Keratinocyte (primary cell): ENCODE measurements at regions not wholly inside any gene's neighbourhood (a gene's known extent, or its start where the extent isn't known, plus 50 kb on each side); places are given as distances from the start of the nearest gene placed in this dataset.

Source experiments
- DNase-seq: peaks from one replicate; pipeline ENCODE4 v3.0.0-alpha.2; 2011; ENCODE audit warnings: low read depth, missing footprints, low spot score
- FAIRE-seq: peaks from 2 replicates; lab custom pipeline; 2011; peaks lifted over from hg19 to GRCh38; lab: Jason Lieb, UNC
- H2AFZ ChIP-seq: 2 replicates; pipeline ENCODE4 v1.6.0; 2012; ENCODE audit warnings: low read length, control low read depth, inconsistent platforms; ENCODE audit not compliant: control insufficient read depth
- H3K27ac ChIP-seq: 2 replicates; pipeline ENCODE4 v1.5.1; 2011; ENCODE audit warnings: low read length; ENCODE audit not compliant: control insufficient read depth, insufficient read depth
- H3K27me3 ChIP-seq: 3 replicates; pipeline ENCODE4 v1.6.0; 2011; ENCODE audit warnings: low read length; ENCODE audit not compliant: control insufficient read depth, insufficient read depth; ENCODE audit errors: extremely low read depth
- H3K36me3 ChIP-seq, 2 experiments: 2 replicates in 1 of 2; 3 replicates in 1 of 2; pipeline ENCODE4 v1.5.1; 2011; ENCODE audit warnings: low read length in 2 of 2, mild to moderate bottlenecking in 1 of 2; ENCODE audit not compliant: control insufficient read depth in 2 of 2, insufficient read depth in 2 of 2; ENCODE audit errors: extremely low read depth in 1 of 2
- H3K4me1 ChIP-seq: 3 replicates; pipeline ENCODE4 v1.5.1; 2011; ENCODE audit warnings: low read length; ENCODE audit not compliant: control insufficient read depth, insufficient read depth; ENCODE audit errors: extremely low read depth
- H3K4me2 ChIP-seq: 3 replicates; pipeline ENCODE4 v1.6.0; 2011; ENCODE audit warnings: low read depth, low read length; ENCODE audit not compliant: control insufficient read depth, insufficient read depth; ENCODE audit errors: extremely low read depth
- H3K4me3 ChIP-seq, 3 experiments: fragments of 200-600 bp in 1 of 3; sonication (generic) in 1 of 3; 2 replicates in 2 of 3; 3 replicates in 1 of 3; pipeline ENCODE4 v1.5.1; 2011 to 2016; ENCODE audit warnings: low read length in 3 of 3, mild to moderate bottlenecking in 3 of 3, control low read depth in 2 of 3, inconsistent platforms in 1 of 3, low read depth in 1 of 3, mixed read lengths in 1 of 3, mixed run types in 1 of 3, moderate library complexity in 1 of 3; ENCODE audit not compliant: control insufficient read depth in 2 of 3, insufficient read depth in 2 of 3; ENCODE audit errors: extremely low read depth in 1 of 3
- H3K79me2 ChIP-seq: 2 replicates; pipeline ENCODE4 v1.6.0; 2012; ENCODE audit warnings: low read length; ENCODE audit not compliant: control insufficient read depth, insufficient read depth
- H3K9ac ChIP-seq: 3 replicates; pipeline ENCODE4 v1.6.0; 2011; ENCODE audit warnings: low read length; ENCODE audit not compliant: control insufficient read depth, insufficient read depth; ENCODE audit errors: extremely low read depth
- H3K9me1 ChIP-seq: 3 replicates; pipeline ENCODE4 v1.6.0; 2011; ENCODE audit warnings: low read length; ENCODE audit not compliant: control insufficient read depth, insufficient read depth; ENCODE audit errors: extremely low read depth
- H3K9me3 ChIP-seq: 2 replicates; pipeline ENCODE4 v1.5.1; 2012; ENCODE audit warnings: low read depth, low read length; ENCODE audit not compliant: control insufficient read depth
- H4K20me1 ChIP-seq: 3 replicates; pipeline ENCODE4 v1.6.0; 2011; ENCODE audit warnings: low read length; ENCODE audit not compliant: control insufficient read depth, insufficient read depth; ENCODE audit errors: extremely low read depth
- CTCF ChIP-seq, 3 experiments: IDR thresholded peaks in 1 of 3; conservative IDR thresholded peaks in 1 of 3; optimal IDR thresholded peaks in 1 of 3; 2 replicates in 2 of 3; 3 replicates in 1 of 3; pipeline versions ENCODE3 to v1.5.1; 2011; ENCODE audit warnings: low read length in 3 of 3, mild to moderate bottlenecking in 3 of 3, moderate library complexity in 2 of 3, control low read depth in 1 of 3, inconsistent platforms in 1 of 3; ENCODE audit not compliant: insufficient read depth in 2 of 3; ENCODE audit errors: extremely low read depth in 1 of 3
- EZH2 ChIP-seq: IDR thresholded peaks from one replicate; pipeline ENCODE4 v1.6.1; 2012; ENCODE audit warnings: inconsistent platforms, mild to moderate bottlenecking, low read length, moderate library complexity
- dilution Hi-C: fragments of 300-500 bp; cut with MboI; formaldehyde crosslinking; loops from one replicate; pipeline ENCODE4 v1.7.0; 2020; ENCODE audit warnings: low sequenced_read_pairs; ENCODE audit not compliant: extremely low pct_ligation_motif_present

DNA sequence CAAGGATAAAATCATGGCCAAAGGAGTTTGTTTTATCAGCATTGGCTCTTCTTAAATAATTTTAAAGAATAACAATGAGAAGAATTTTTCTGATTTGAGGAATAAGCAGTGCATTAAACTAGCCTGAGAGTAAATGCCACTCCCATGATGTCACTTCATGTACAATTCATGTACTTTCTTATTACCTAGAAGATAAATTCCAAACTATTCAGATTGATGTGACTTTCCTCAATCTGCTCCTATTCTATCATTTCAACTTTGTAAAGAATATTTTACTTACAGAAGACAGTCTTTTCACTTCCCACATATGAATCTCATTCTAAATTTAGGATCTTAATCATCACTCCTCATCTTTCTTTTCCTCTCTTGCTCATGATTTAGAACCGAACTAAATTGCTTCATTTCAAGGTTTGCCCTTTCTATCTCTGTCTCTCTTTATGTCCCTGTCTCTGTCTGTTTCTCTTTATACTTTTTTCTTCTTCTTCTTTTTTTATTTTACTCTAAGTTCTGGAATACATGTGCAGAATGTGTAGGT is 1142.0 kb upstream of the PIK3C3 start:
- Histone ChIP-seq H2AFZ (no peak overlapping the region), H4K20me1 (no peaks in the 10 kb centered on the region), H3K9me3 (no peaks in the 10 kb centered on the region), H3K4me3 (no peak overlapping the region), H3K36me3 (no peaks in the 10 kb centered on the region), H3K27ac (no peak overlapping the region), H3K4me2 (no peak overlapping the region), H3K79me2 (no peaks in the 10 kb centered on the region), H3K9me1 (no peaks in the 10 kb centered on the region), H3K4me1 (peaks cover 2% of the 10 kb centered on the region), H3K27me3 (no peaks in the 10 kb centered on the region), H3K9ac (no peak overlapping the region)
- dilution Hi-C loops, result no loop called here
- FAIRE-seq, result no peak
- TF ChIP-seq EZH2 (no peak), CTCF (optimal IDR thresholded peaks at IDR 0.05 in 1 of 3, IDR thresholded peaks at IDR 0.05 in 1 of 3, conservative IDR thresholded peaks at IDR 0.05 in 1 of 3; ENCODE audit: extremely low read depth in 1 of 3, insufficient read depth in 2 of 3, low read length in 3 of 3) (no peak)
- no peak for DNase-seq

DNA sequence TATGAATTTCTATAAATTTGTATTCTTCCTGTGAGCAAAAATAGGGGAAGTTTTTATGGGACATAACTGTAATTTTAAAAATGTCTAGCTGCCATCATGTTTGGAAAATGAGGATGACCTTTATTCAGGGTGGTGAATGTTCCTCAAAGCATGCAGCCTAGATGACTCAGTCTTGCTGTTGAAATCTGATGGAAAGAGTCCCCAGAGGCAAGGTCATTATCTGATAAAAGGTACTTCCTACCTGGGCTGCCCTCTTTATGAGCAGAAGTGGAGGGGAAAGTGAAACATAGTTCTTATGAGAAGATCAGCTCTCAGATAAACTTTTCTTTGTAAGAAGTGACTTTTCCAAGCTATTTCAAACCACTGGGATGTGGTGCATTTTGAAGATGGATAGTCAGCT is 1144.7 kb upstream of the PIK3C3 start:
- H3K4me3 ChIP-seq, result no peak overlapping the region
- no peaks in the 10 kb centered on the region for H3K9me3 ChIP-seq
- dilution Hi-C loops, result no loop called here
- DNase-seq (no peak), FAIRE-seq (peak; percentile 86)
- TF ChIP-seq EZH2 (no peak), CTCF (optimal IDR thresholded peaks at IDR 0.05 in 1 of 3, IDR thresholded peaks at IDR 0.05 in 1 of 3, conservative IDR thresholded peaks at IDR 0.05 in 1 of 3; ENCODE audit: extremely low read depth in 1 of 3, insufficient read depth in 2 of 3, low read length in 3 of 3) (no peak)
- H3K36me3 ChIP-seq, result no peaks in the 10 kb centered on the region
- no peaks in the 10 kb centered on the region for H3K79me2 ChIP-seq
- H4K20me1 ChIP-seq, result no peaks in the 10 kb centered on the region
- no peaks in the 10 kb centered on the region for H3K27me3 ChIP-seq
- no peak overlapping the region for H3K27ac ChIP-seq
- H3K4me2 ChIP-seq, result no peak overlapping the region
- H3K9me1 ChIP-seq, result no peaks in the 10 kb centered on the region
- no peak overlapping the region for H3K9ac ChIP-seq
- H3K4me1 ChIP-seq, result peaks cover 2% of the 10 kb centered on the region
- no peak overlapping the region for H2AFZ ChIP-seq
